ENCODE measurements at regions not wholly inside any gene's neighbourhood (a gene's known extent, or its start where the extent isn't known, plus 50 kb on each side); places are given as distances from the start of the nearest gene placed in this dataset.
"Not testable (repeated sequence)": the region's sequence is repeated elsewhere in the genome, so short reads cannot be mapped to it uniquely, and the experiment has no call there.

GRCh38 chr13:83709426-83710132, 172.7 kb downstream of the SLITRK1 start:
- no peak for DNase-seq (ENCODE audit: low read depth in 1 of 2, low spot score in 2 of 2)
- H3K9me3 ChIP-seq (replicated peaks), result peaks cover 2% of the 10 kb centered on the region; the same call in 1 of the 2 replicates
- H3K4me3 ChIP-seq, result no peak overlapping the region
- no peaks in the 10 kb centered on the region for H3K27me3 ChIP-seq (replicated peaks)
- H3K4me1 ChIP-seq (replicated peaks), result no peaks in the 10 kb centered on the region
- H3K36me3 ChIP-seq, result no peaks in the 10 kb centered on the region
- H3K27ac ChIP-seq, result no peak overlapping the region

GRCh38 chr13:83702021-83702420, 180.3 kb downstream of the SLITRK1 start:
- Histone ChIP-seq H3K9me3 (replicated peaks) (no peaks in the 10 kb centered on the region), H3K4me1 (replicated peaks) (no peaks in the 10 kb centered on the region), H3K4me3 (no peak overlapping the region), H3K36me3 (no peaks in the 10 kb centered on the region), H3K27me3 (replicated peaks) (no peaks in the 10 kb centered on the region), H3K27ac (no peak overlapping the region)
- DNase-seq (ENCODE audit: low read depth in 1 of 2, low spot score in 2 of 2), result no peak

- no peak overlapping the region for H3K4me3 ChIP-seq
- H3K36me3 ChIP-seq, result no peaks in the 10 kb centered on the region
- H3K27me3 ChIP-seq (replicated peaks), result no peaks in the 10 kb centered on the region
- H3K4me1 ChIP-seq (replicated peaks), result no peaks in the 10 kb centered on the region
- no peak for DNase-seq (ENCODE audit: low read depth in 1 of 2, low spot score in 2 of 2)
- H3K27ac ChIP-seq, result no peak overlapping the region
- no peaks in the 10 kb centered on the region for H3K9me3 ChIP-seq (replicated peaks)
Observed at GRCh38 chr13:83692800-83693199, 189.5 kb downstream of the SLITRK1 start.

GRCh38 chr13:83691966-83692365, 190.3 kb downstream of the SLITRK1 start:
- no peak overlapping the region for H3K27ac ChIP-seq
- 0 out of 2 replicates have a peak, but pooled peaks cover 2% of the 10 kb centered on the region for H3K9me3 ChIP-seq (replicated peaks)
- H3K36me3 ChIP-seq, result no peaks in the 10 kb centered on the region
- no peak for DNase-seq (ENCODE audit: low read depth in 1 of 2, low spot score in 2 of 2)
- H3K4me1 ChIP-seq (replicated peaks), result no peaks in the 10 kb centered on the region
- no peaks in the 10 kb centered on the region for H3K27me3 ChIP-seq (replicated peaks)
- no peak overlapping the region for H3K4me3 ChIP-seq

- Histone ChIP-seq H3K4me3 (no peak overlapping the region), H3K36me3 (no peaks in the 10 kb centered on the region), H3K27me3 (replicated peaks) (no peaks in the 10 kb centered on the region), H3K27ac (no peak overlapping the region), H3K4me1 (replicated peaks) (no peaks in the 10 kb centered on the region), H3K9me3 (replicated peaks) (peaks cover 10% of the 10 kb centered on the region)
- no peak for DNase-seq (ENCODE audit: low read depth in 1 of 2, low spot score in 2 of 2)
Observed at GRCh38 chr13:83681547-83681946, 200.7 kb downstream of the SLITRK1 start.

GRCh38 chr13:83677985-83678384, 204.3 kb downstream of the SLITRK1 start:
- peaks cover 9% of the 10 kb centered on the region for H3K9me3 ChIP-seq (replicated peaks)
- no peak overlapping the region for H3K4me3 ChIP-seq
- no peak for DNase-seq (ENCODE audit: low read depth in 1 of 2, low spot score in 2 of 2)
- no peaks in the 10 kb centered on the region for H3K27me3 ChIP-seq (replicated peaks)
- no peaks in the 10 kb centered on the region for H3K36me3 ChIP-seq
- no peaks in the 10 kb centered on the region for H3K4me1 ChIP-seq (replicated peaks)
- no peak overlapping the region for H3K27ac ChIP-seq

- Histone ChIP-seq H3K4me1 (replicated peaks) (no peaks in the 10 kb centered on the region), H3K36me3 (no peaks in the 10 kb centered on the region), H3K4me3 (no peak overlapping the region), H3K9me3 (replicated peaks) (peaks cover 22% of the 10 kb centered on the region), H3K27ac (no peak overlapping the region), H3K27me3 (replicated peaks) (no peaks in the 10 kb centered on the region)
- DNase-seq (ENCODE audit: low read depth in 1 of 2, low spot score in 2 of 2), result no peak
Observed at GRCh38 chr13:83672612-83673011, 209.7 kb downstream of the SLITRK1 start.

- no peak for DNase-seq (ENCODE audit: low read depth in 1 of 2, low spot score in 2 of 2)
- H3K27me3 ChIP-seq (replicated peaks), result no peaks in the 10 kb centered on the region
- no peaks in the 10 kb centered on the region for H3K36me3 ChIP-seq
- H3K9me3 ChIP-seq (replicated peaks), result peaks cover 18% of the 10 kb centered on the region
- H3K4me3 ChIP-seq, result no peak overlapping the region
- H3K27ac ChIP-seq, result no peak overlapping the region
- H3K4me1 ChIP-seq (replicated peaks), result no peaks in the 10 kb centered on the region
Observed at GRCh38 chr13:83667606-83668005, 214.7 kb downstream of the SLITRK1 start.

GRCh38 chr13:83666141-83666540, 216.1 kb downstream of the SLITRK1 start:
- no peaks in the 10 kb centered on the region for H3K4me1 ChIP-seq (replicated peaks)
- no peaks in the 10 kb centered on the region for H3K27me3 ChIP-seq (replicated peaks)
- no peaks in the 10 kb centered on the region for H3K36me3 ChIP-seq
- DNase-seq (ENCODE audit: low read depth in 1 of 2, low spot score in 2 of 2), result no peak
- no peak overlapping the region for H3K27ac ChIP-seq
- peaks cover 11% of the 10 kb centered on the region for H3K9me3 ChIP-seq (replicated peaks)
- no peak overlapping the region for H3K4me3 ChIP-seq

- no peaks in the 10 kb centered on the region for H3K27me3 ChIP-seq (replicated peaks)
- no peaks in the 10 kb centered on the region for H3K36me3 ChIP-seq
- no peak overlapping the region for H3K4me3 ChIP-seq
- no peaks in the 10 kb centered on the region for H3K4me1 ChIP-seq (replicated peaks)
- no peak for DNase-seq (ENCODE audit: low read depth in 1 of 2, low spot score in 2 of 2)
- H3K9me3 ChIP-seq (replicated peaks), result no peaks in the 10 kb centered on the region; the same call in 1 of the 2 replicates
- no peak overlapping the region for H3K27ac ChIP-seq
Observed at GRCh38 chr13:83657281-83657680, 225.0 kb downstream of the SLITRK1 start.

- H3K36me3 ChIP-seq; H3K27me3 ChIP-seq (replicated peaks); H3K4me3 ChIP-seq; DNase-seq (ENCODE audit: low read depth in 1 of 2, low spot score in 2 of 2); H3K4me1 ChIP-seq (replicated peaks); H3K27ac ChIP-seq; H3K9me3 ChIP-seq (replicated peaks): not testable (repeated sequence)
Observed at GRCh38 chr13:83642617-83643016, 239.7 kb downstream of the SLITRK1 start.

GRCh38 chr13:83634601-83635000, 247.7 kb downstream of the SLITRK1 start:
- no peak for DNase-seq (ENCODE audit: low read depth in 1 of 2, low spot score in 2 of 2)
- Histone ChIP-seq H3K27ac (no peak overlapping the region), H3K9me3 (replicated peaks) (0 out of 2 replicates have a peak, but pooled peaks cover 5% of the 10 kb centered on the region), H3K27me3 (replicated peaks) (no peaks in the 10 kb centered on the region), H3K4me3 (no peak overlapping the region), H3K36me3 (no peaks in the 10 kb centered on the region), H3K4me1 (replicated peaks) (no peaks in the 10 kb centered on the region)

GRCh38 chr13:83633746-83634145, 248.5 kb downstream of the SLITRK1 start:
- Histone ChIP-seq H3K4me1 (replicated peaks) (no peaks in the 10 kb centered on the region), H3K27me3 (replicated peaks) (no peaks in the 10 kb centered on the region), H3K27ac (no peak overlapping the region), H3K4me3 (no peak overlapping the region), H3K9me3 (replicated peaks) (0 out of 2 replicates have a peak, but pooled peaks cover 5% of the 10 kb centered on the region), H3K36me3 (no peaks in the 10 kb centered on the region)
- no peak for DNase-seq (ENCODE audit: low read depth in 1 of 2, low spot score in 2 of 2)

- Histone ChIP-seq H3K4me1 (replicated peaks) (no peaks in the 10 kb centered on the region), H3K36me3 (no peaks in the 10 kb centered on the region), H3K27ac (no peak overlapping the region), H3K9me3 (replicated peaks) (peaks cover 6% of the 10 kb centered on the region), H3K27me3 (replicated peaks) (no peaks in the 10 kb centered on the region), H3K4me3 (no peak overlapping the region)
- no peak for DNase-seq (ENCODE audit: low read depth in 1 of 2, low spot score in 2 of 2)
Observed at GRCh38 chr13:83622422-83622784, 259.9 kb downstream of the SLITRK1 start.
